ENCODE measurements at regions not wholly inside any gene's neighbourhood (a gene's known extent, or its start where the extent isn't known, plus 50 kb on each side); places are given as distances from the start of the nearest gene placed in this dataset.
"Not testable (repeated sequence)": the region's sequence is repeated elsewhere in the genome, so short reads cannot be mapped to it uniquely, and the experiment has no call there.

- in situ Hi-C loops (cut with MboI; ENCODE audit: low sequenced_read_pairs): no loop called here
Measured at GRCh38 chr1:55535724-55536544, 320.8 kb upstream of the USP24 start.

DNA sequence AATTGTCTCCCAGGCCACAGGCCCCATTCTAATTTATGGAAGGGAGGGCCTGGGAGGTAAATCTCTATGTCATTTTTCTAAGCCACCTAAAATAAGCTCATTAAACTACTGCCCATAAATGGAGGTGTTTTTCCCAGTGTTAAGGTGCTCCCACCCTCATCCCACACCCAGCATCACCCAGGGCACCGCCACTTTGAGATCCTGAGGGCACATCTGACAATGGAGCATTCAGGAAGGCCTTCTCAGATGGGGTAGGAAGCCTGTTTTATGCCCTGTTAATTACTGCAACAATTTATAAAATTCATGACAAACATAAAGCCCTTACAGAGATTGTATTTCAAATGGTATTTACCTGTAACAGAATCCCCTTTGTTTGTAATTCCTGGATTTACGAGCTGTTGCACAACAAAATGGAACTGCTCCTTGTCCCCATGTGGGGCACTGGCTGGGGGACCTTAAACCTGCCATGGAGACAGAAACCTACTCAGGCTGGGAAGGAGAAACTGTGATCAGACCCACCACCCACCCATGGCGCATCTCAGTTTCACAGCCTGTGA, 319.5 kb upstream of the USP24 start:
- in situ Hi-C loops (cut with MboI; ENCODE audit: low sequenced_read_pairs): no loop called here

DNA sequence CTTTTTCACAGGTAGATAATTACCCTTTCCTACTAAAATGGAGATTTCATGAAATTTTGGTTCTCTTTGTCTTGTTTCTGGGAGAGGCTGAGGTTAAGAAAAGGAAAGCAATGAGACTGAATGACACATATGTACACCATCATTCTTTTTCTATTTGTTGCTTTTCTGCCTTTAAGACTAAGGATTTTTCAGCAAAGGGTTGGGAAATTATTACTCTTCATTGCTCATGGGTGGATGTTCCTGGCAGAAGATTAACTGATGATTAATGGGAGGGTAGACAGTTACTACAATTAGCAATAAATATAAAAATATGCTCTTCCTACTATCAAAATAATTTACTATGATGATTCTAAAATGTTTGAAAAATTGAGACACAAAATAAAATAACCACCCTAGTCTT, 316.5 kb upstream of the USP24 start:
- in situ Hi-C loops (cut with MboI; ENCODE audit: low sequenced_read_pairs): no loop called here

- in situ Hi-C loops (cut with MboI; ENCODE audit: low sequenced_read_pairs): no loop called here
Measured at GRCh38 chr1:55530749-55531478, 315.8 kb upstream of the USP24 start.

DNA sequence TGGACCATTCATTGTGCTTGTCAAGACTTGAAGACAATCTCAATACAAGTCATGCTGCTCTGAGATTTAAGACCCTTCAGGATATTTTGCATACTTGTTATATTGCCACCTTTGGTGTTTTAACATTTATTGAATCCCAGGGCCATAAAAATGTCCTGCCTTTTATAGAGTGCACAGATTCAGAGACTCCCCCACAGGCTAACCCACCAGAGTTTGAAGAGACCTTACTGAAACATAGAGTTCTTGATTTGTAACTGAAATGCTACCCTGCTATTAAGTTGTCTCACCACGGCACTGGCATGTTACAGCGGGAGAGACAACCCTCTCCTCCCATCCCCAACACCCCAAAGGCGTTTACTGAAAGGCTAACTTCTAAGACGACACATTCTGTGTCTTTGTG, 313.9 kb upstream of the USP24 start:
- in situ Hi-C loops (cut with MboI; ENCODE audit: low sequenced_read_pairs): no loop called here

- in situ Hi-C loops (cut with MboI; ENCODE audit: low sequenced_read_pairs): no loop called here
Measured at GRCh38 chr1:55527831-55528230, 312.7 kb upstream of the USP24 start.

GRCh38 chr1:55526716-55527115, 311.6 kb upstream of the USP24 start:
- in situ Hi-C loops (cut with MboI; ENCODE audit: low sequenced_read_pairs): no loop called here

DNA sequence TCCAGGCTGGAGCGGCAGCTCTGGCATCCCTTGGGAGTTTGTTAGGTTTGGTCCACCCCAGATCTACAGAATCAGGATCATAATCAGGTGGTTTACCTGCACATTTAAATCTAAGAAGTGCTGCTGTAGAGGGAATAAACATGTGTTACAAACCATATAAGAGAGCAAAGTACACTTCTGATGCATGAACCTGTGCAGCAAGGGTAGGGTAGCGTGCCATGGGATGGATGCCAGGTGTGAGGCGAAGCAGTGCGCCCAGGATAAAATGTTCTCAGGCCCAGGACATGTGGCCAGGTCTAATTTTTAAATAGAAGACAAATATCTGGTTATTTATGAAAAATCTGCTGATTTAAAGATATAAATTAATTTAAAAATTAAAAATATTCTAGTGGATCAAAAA, 308.8 kb upstream of the USP24 start:
- in situ Hi-C loops (cut with MboI; ENCODE audit: low sequenced_read_pairs): no loop called here

GRCh38 chr1:55522982-55523381, 307.8 kb upstream of the USP24 start:
- in situ Hi-C loops (cut with MboI; ENCODE audit: low sequenced_read_pairs): no loop called here

- in situ Hi-C loops (cut with MboI; ENCODE audit: low sequenced_read_pairs): no loop called here
Measured at GRCh38 chr1:55522353-55522903, 307.3 kb upstream of the USP24 start.

DNA sequence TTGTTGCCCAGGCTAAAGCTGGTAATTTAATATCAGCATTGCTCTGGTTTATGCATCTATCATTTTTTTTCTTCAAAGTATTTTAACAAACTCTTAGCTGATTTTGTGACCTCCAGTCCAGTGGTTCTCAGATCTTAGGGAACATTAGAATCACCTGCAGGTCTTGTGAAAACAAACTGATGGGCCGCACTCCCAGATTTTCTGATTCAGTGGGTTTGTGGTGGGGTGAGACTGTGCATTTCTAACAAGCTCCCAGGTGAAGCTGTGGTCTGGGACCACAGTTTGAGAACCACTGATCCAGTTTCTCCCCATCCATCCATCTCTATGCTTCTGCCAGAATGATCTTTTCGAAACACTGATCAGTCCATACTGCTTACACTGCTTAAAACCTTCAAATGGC, 305.7 kb upstream of the USP24 start:
- in situ Hi-C loops (cut with MboI; ENCODE audit: low sequenced_read_pairs): no loop called here

DNA sequence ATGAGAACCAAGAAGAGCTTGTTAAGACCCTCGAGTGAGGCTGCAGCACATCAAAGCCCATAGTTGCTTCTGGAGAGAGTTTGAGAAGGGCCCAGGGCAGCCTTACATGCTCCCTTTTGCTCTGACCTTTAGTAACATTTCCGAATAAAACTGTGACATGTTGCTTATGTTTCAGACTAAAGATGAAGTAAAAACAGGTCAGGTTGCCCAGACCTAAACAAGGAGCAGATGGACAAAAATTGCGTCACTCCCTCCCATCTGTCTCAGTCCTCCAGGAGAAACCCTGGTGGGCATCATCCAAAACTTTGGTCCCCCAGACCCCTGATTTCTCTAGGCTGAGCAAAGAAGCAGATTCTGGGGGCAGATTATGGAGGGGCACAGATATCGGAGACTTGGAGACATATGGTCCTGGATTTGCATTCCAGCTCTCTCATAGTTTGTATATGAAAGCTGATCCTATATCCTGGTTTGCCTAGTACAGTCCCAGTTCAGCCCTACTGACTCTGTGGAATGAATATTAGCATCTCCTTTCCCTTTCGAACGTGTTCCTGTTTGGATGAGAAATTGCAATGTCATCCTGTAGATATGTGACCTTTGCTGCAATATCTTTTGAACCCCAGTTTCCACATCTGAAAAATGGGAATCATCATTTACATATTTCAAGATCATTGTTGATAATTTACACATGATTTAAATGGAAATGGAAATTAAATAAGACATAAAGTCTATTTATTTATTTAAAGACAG, 304.9 kb upstream of the USP24 start:
- in situ Hi-C loops (cut with MboI; ENCODE audit: low sequenced_read_pairs): no loop called here

- in situ Hi-C loops (cut with MboI; ENCODE audit: low sequenced_read_pairs): no loop called here
Measured at GRCh38 chr1:55519276-55519675, 304.1 kb upstream of the USP24 start.

GRCh38 chr1:55517036-55517435, 301.9 kb upstream of the USP24 start:
- in situ Hi-C loops (cut with MboI; ENCODE audit: low sequenced_read_pairs): no loop called here

DNA sequence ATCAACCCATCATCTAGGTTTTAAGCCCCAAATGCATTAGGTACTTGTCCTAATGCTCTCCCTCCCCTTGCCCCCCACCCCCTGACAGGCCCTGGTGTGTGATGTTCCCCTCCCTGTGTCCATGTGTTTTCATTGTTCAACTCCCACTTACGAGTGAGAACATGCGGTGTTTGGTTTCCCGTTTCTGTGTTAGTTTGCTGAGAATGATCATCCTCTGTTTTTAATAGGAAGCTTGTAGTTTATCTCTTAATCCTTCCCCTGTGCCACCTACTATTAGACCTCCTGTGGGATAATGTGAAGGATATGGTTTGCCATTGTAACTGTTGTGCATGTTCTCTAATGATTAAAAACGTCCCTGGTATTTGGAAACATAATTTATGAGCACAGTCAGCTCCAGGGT, 299.4 kb upstream of the USP24 start:
- in situ Hi-C loops (cut with MboI; ENCODE audit: low sequenced_read_pairs): not testable (repeated sequence)

DNA sequence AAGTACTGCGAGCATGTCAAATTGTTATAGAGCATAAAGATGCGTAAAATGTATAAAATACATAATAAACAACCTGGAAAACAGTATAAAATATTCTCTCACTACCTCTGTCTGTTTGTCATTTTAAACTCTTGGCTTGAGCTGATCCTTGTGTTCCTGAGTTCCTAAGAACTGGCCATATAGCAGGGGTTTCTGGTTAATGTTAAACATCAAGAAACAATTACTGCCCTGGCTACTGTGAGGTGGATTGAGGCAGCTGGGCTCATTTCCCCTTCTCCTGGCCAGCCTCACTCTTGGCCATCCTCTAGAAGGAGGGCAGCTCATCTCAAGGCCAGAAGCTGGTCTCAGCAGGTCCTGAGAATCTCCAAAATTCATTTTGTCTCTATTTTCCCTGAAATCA, 297.3 kb upstream of the USP24 start:
- in situ Hi-C loops (cut with MboI; ENCODE audit: low sequenced_read_pairs): no loop called here

DNA sequence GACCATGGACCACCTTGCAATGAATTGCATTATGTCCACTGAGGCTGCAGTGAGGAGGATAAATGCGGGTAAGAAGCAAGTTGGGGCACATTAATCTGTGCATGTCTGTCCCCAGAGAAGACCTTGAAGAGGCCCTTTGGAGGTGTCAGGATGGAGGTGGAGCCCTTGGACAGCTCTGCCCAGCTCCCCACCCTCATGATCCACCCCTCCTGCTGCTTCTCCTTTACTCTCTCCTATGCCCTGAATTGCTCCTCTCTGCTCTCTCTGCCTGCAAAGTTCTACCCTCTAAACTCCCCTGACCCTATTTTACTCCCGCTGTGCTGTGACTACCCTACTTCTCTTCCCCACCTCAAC, 292.4 kb upstream of the USP24 start:
- in situ Hi-C loops (cut with MboI; ENCODE audit: low sequenced_read_pairs): no loop called here

- in situ Hi-C loops (cut with MboI; ENCODE audit: low sequenced_read_pairs): no loop called here
Measured at GRCh38 chr1:55506740-55507577, 291.8 kb upstream of the USP24 start.

- in situ Hi-C loops (cut with MboI; ENCODE audit: low sequenced_read_pairs): no loop called here
Measured at GRCh38 chr1:55505326-55505725, 290.2 kb upstream of the USP24 start.

DNA sequence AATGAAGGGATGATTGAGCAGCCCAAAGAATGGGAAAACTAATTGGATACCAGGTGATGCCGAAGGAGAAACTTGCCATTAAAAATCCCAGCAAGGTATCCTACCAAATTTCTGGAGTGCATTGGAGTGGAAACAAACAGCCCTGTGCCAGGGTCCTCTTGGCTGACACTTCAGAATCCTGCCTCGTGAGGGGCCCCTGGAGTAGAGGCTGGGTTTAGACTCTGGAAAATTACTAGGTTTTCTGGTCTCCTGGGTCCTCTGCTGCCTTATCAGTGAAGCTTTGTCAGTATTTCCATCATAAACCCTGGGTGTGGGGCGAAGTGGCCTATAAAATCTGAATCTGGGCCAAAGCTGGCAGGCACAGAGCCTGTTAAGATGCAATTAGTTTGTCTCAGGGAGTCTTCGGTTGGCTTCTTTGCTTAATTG, 289.2 kb upstream of the USP24 start:
- in situ Hi-C loops (cut with MboI; ENCODE audit: low sequenced_read_pairs): no loop called here
